NCI-H460 (cell line): ENCODE measurements at regions not wholly inside any gene's neighbourhood (a gene's known extent, or its start where the extent isn't known, plus 50 kb on each side); places are given as distances from the start of the nearest gene placed in this dataset.
"Not testable (repeated sequence)": the region's sequence is repeated elsewhere in the genome, so short reads cannot be mapped to it uniquely, and the experiment has no call there.

ENCODE experiments used
- DNase-seq: peaks from one replicate; pipeline ENCODE4 v3.0.0-alpha.2; 2016; ENCODE audit warnings: low read depth; ENCODE audit errors: extremely low read depth

DNA sequence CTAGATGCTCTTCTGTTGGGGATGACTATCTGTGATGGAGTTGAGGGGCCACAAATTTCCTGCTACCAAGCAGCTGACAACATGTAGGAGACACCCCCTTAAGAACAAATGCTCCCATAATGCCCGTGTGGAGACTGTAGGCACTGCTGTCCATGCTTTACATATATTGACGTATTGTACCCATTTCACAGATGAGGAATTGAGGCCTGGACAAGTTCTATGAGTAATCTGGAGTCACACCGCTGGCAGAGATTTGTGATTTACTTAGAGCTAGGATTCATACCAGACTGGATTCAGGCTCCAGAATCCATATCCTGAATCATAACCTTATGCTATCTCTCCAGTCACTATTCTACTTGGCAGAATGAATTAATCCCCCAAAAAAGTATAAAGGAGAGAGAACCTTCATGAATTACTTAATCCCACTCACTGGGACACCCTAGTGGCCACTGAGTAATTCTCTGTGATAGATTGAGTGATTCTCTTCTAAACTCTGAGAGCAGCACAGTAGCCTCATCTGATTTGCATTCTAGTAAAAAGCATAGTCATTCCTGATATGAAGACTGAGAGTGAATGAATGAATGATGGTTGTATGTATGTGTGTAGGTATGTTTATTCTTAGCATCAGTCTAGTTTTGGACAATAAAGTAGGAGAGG lies 460.7 kb upstream of the MEIS1 start:
- DNase-seq = no peak

DNA sequence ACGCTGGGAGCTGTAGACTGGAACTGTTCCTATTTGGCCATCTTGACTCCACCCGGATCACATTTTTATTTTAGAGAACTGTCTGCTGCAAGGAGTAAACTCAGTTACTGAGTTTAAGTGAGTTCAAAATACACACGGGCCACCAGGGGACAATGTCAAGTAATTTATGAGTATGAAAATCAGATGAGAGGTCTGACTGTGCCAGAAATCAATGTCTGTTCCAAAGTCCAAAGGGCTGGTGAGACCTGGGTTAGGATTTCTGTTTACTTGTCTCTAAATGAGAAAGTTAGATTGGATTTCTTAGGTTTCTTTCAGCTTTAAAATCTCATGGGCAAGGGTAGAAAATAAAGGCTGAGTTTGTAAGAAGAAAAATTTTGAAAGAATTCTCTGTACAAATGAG lies 465.8 kb upstream of the MEIS1 start:
- DNase-seq = no peak

DNA sequence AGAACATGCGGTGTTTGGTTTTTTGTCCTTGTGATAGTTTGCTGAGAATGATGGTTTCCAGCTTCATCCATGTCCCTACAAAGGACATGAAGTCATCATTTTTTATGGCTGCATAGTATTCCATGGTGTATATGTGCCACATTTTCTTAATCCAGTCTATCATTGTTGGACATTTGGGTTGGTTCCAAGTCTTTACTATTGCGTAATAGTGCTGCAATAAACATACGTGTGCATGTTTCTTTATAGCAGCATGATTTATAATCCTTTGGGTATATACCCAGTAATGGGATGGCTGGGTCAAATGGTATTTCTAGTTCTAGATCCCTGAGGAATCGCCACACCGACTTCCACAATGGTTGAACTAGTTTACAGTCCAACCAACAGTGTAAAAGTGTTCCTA lies 471.6 kb upstream of the MEIS1 start:
- not testable (repeated sequence) for DNase-seq

DNA sequence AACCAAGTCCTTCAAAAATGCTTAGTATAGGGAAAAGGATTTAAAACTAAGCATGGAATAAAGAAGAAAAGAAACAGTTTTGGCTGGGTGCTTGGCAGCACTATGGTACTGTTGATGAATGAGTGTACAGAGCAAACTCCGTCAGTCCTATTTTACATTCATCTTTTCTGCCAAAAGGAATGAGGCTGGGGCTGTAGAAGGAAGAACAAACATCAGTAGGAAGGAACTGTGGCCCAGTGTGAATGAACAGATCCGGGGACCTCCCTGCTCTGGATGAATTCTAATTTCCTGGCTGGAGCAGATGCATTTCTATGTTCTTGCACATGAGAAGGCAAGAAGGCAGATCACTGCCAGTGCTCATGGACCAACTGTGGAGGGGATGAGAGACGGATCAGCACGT lies 474.0 kb upstream of the MEIS1 start:
- DNase-seq = no peak

DNA sequence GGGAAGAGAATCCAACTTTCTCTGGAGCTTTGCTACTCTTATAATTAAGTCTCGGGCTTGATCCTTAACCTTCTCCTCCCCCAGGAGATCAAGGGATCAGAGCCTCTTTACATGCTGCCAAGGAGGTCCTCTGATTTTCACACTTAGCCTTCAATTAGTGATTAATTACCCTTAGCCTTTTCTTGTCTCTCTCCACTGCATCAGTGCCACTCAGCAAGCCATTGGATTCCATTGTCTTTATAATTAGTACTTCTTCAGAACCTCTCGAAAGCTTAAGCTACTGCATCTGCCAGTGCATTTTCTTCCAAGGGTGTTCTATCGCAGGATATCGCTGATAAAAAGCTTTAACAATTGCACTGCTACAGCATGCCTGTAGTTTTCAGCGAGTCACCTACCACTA lies 477.0 kb upstream of the MEIS1 start:
- no peak for DNase-seq

DNA sequence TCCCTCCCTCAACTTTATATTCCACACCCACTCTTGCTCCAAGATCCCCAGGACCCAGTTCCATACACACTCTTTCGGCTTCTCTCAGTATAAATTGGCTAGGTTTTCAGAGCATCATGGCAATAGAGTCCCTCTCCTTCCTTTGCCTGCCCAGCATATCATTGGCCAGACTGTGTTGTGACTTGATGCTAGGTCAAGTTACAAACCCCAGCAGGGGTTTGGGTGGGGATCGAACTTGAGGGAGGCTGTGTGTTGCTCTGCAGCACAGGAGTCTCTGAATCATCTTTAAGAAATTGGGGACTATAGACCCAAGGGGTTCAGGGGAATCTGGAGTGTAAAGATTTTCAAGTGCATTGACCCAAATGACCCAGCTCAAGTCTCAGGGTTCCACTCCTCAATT lies 477.5 kb upstream of the MEIS1 start:
- DNase-seq = no peak

DNA sequence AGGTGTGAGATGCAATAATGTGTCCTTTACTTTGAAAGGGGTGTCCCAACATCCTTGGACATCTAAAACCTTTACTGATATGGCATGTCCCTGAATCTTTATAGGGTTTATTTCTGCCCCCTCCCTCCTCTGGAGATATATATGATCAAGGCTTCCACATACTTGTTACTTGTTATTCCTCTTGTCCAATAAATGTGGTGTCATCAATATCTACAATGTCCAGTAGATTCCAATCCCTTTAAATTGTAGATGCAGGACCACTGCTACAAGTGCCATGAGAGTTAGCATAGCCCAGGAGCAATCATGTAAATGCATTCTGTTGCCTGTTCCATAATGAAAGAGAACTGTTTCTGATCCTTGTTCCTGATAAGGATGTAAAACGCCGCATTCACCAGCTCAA lies 479.7 kb upstream of the MEIS1 start:
- no peak for DNase-seq

DNA sequence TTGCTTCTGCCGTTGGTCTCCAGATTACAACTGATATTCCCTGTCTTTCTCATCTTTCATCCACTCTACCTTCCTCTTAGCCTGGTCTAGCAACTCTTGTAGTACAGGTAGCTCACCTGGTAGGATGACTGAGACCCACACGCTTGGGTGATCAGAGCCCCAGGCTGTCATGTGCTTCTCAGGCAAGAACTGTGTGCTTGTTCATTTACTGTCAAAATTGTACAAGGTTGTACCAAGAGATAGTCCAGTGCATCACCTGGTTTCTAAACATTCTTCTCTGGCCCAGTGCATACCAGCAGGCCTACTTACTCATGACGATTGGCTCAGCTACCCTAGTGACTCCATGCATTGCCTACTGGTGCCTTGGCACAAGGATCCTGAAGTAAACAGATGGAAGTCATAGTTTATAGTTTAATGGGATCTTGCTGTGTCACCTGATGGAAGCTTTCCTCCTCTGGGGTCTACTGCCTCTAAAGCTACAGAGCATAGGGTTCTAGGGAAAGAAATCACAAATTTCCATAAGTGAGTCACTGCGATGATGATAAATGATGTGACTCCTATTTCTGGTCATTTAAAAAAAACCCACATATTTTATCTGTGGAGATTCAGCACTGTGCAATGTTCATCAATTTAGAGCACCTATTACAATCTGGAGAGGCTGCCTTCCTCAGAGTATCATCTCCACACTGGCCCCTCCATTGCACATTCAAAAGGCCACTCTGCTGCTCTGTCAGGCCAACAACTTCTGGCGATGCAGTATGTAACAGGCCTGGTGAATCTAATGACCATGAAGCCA lies 481.8 kb upstream of the MEIS1 start:
- DNase-seq = no peak

DNA sequence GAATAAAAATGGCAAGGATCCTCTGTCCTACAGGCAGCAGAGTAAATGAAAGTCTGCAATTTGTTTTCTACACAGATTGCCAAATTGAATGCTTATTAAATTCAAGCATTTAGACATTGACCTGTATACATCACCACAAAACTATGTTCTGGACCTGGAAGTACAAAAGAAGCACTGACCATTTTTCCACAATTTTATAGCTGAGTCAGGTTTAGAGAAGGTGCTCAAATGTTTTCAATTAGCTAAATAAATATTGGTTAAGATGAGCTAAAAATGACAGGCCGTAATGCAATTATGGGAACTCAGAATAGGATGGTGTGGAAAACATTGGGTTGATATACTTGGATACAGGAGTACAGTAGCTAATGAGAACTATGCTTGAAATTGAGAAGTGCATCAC lies 490.7 kb upstream of the MEIS1 start:
- no peak for DNase-seq

DNA sequence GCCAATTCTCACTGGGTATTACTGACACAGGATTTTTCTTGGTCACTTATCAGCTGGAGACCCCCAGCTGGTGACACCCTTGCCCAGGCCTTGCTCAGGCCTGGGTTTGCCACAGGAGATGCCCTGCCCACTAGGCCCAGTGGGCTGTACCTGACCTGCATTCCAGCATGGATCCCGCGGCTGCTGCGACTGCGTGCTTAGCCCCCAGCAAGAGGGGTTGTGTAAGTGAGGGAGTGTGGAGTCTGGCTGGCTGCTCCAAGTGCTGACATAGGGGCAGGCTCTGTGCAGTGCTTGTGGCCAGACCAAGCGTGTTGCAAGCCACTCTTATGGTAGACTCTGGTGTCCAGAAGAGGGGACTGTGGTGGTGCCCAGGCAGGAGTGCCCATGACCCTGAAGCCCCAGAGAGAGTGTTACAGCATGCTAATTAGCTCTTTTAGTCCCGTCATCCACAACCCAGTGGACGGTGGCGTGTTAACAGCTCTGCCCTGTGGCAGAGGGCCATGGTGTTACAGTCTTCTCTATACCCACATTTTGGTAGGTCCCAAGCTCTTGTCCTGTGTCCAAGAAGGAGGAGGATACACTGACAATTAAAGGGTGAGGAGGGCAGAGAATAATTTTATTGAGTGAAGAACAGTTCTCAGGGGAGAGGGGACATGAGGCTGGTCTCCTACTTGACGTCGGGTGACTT lies 491.7 kb upstream of the MEIS1 start:
- DNase-seq = no peak

DNA sequence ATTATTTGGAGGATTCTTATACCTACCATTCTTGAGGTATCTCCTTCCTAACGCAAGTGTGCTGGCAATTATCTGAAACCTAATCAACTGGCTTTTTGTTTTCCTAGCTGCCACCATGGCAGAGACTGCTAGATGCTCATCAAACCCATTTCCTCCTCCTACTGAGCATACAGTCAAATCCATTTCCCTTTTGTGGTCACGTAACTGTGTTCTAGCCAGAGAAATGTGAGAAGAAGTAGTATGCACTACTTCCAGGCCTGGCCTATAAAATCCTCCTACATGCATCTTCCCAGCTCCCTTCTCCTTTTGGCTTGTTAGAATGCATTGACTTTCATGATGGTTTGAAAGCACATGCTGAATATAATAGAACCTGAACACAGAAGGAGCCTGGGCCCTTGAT lies 494.1 kb upstream of the MEIS1 start:
- DNase-seq = no peak

DNA sequence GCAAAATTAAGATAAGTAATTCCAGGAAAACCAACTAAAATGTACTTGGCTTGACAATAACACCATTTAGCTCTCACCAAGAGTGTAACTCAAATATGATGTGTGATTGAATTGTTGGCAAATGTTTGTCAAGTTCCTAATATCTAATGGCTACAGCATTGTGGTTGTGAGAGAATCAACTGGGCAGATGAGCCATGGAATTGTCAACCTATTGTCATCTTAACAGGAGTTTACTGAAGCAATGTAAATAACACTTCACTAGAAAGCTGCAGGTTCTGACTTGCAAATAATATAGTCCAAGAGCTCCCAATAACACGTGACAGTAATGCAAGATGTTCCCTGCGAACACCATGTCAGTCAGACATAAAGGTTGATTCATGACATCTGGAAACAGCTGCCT lies 495.2 kb upstream of the MEIS1 start:
- DNase-seq = no peak

DNA sequence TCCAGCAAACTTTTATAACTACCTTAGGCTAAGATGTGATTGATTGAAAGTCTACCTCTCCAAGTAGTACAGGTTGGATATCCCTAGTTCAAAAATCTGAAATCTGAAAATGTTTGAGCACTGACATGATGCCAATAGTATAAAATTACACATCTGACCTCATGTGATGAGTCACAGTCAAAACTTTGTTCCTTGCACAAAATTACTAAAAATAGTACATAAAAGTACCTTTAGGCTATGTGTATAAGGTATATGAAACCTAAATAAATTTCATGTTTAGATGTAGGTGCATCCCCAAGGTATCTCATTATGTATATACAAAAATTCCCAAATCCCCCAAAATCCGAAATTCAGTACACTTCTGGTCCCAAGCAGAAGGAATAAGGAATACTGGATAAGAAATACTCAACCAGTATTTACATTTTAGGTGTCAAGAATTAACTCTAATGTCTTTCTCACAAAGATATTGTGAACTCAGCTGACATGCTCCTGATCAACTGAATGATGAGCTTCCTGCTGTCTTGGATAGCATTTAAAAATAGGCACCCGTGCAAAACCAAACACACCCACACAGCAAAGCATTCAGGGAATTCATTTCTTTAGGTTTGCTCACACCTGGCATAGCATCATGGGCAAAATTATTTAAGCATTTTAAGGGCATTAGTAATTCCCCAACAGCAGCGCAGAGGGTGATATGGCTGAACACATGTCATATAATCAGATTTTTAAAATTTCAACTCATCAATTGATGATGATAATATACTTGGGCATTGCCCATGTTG lies 497.4 kb upstream of the MEIS1 start:
- no peak for DNase-seq

DNA sequence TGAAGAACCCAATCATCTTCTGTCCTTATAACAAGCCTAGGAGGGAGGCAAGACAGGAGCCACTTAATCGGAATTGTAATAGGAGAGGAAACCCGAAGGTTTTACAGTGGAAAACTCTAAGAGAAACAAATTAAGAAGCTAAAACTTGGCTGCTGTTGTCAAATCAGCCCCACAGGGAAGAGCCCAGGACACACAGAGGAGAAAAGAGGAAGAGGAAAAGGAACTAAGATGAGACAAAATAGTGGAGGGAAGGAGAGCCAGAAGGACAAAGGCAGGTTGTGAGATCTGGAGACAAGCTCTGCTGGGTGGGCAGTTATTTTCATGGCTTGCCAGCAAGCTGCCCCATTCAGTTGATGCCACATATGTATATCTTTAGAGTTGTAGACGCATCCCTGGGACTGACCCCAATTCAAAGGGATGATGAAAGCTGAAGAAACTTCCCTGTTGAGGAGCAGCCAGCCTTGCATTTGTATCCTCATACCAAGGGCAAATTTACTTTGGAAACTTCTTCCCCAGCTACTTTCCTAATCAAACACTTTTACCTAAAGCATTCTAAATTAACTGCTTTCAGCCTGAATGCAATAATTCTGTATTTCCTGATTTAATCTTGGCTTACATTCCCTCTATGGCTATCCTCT lies 499.8 kb upstream of the MEIS1 start:
- no peak for DNase-seq

DNA sequence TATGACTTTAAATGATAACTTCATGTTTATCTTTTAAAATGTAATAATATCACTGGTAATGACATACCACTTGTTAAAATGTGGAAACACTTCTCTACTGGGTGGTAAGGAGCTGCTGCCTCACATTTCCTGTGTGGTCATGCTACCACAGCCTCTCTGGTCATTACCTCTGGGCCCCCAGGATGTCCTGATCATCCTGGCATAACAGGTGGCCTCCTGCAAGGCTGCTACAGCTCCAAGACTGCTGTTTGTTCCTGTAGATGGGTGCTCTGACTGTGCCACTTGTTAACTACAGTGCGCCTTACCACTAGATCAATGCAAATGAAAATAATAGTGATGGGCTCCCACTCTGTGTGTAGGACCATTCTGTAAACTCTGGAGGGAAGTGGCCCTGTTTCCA lies 500.2 kb upstream of the SPRED2 start:
- no peak for DNase-seq

DNA sequence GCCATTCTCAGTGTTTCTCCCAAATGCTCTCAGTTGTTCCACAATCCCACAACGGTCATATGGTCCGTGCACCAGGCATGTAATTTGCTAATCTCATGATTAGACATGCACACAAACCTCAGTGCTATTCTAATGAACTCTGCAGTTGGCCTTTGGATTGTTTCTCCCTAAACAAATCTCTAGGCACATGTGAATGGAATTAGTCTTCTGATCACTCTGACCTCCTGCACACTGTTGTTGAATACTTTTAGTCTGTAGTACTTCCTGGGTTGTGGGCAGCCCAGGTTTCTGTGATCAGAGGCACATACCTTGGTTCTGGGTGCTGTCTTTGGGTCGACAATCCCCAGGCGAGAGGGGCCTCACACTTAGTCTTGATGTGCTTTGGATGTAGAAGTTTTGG lies 498.7 kb upstream of the SPRED2 start:
- no peak for DNase-seq

DNA sequence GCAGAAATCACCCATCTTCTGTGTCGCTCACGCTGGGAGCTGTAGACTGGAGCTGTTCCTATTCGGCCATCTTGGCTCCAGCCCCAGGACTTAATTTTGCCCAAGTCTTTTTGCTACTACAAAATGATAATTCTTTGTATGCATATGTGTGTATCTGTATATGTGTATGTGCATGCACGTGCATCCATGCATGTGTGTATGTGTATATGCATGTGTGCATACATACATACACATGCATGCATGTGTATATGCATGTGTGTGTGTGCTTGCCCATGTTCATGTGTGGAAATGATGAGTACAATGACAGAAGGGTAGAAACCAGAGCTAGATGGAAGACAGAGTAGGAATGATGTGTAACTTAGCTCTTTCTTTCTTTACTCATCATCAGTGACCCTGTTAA lies 497.9 kb upstream of the SPRED2 start:
- no peak for DNase-seq

DNA sequence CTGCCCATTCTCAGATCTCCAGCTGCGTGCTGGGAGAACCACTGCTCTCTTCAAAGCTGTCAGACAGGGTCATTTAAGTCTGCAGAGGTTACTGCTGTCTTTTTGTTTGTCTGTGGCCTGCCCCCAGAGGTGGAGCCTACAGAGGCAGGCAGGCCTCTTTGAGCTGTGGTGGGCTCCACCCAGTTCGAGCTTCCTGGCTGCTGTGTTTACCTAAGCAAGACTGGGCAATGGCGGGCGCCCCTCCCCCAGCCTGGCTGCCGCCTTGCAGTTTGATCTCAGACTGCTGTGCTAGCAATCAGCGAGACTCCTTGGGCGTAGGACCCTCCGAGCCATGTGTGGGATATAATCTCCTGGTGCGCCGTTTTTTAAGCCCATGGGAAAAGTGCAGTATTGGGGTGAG lies 497.3 kb upstream of the SPRED2 start:
- not testable (repeated sequence) for DNase-seq

DNA sequence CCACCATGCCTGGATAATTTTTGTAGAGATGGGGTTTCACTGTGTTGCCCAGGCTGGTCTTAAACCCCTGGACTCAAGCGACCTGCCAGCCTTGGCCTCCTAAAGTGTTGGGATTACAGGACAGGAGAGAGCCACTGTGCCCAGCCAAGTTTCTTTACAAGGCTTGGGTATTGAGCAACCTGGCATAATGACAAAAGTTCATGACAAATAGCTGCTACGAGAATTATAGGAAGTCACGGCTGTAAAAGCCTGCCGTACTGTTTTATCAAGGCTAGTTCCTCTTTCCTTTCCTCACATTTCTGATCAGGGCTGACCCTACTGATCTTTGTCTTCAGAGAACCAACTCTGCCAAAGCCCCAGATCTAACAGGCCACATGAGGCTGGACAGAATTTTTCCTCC lies 490.4 kb upstream of the SPRED2 start:
- DNase-seq = no peak

DNA sequence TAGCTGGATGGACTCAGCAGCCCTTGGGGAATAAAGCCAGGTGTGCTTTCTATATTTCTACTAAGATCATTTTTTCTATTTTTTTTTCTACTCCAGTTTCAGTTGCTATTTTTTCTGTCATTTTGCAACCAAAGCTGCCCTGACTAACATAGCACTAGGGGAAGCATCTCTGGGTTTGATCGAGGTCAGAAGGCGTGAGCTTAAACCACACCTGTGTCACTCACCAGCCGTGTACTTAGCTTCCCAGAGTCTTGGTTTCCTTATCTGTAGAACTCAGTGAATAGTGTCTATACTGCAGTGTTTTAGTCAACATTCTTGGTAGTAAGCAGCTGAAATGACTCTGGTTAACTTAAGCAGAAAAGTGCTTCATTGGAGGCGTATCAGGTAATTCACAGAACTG lies 489.6 kb upstream of the SPRED2 start:
- no peak for DNase-seq

DNA sequence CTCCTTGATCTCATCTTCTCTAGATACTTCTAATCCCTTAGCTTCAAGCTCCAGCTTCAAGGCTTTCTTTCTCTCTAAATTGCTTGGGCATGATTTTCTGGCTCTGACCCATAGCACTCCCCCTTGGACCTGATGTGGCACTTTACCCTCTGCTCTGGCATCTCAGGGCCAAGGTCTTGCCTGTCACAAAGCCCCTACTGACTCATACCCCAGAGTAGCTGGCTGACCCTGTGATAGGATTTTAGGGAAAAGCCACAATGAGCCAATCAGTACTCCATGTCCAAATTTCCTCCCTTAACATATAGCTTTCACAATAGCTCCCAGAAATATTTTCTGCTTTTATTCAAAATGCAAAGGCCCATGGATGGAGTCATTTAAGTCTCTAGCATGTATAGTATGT lies 488.7 kb upstream of the SPRED2 start:
- no peak for DNase-seq
